ENCODE measurements at regions not wholly inside any gene's neighbourhood (a gene's known extent, or its start where the extent isn't known, plus 50 kb on each side); places are given as distances from the start of the nearest gene placed in this dataset.

DNA sequence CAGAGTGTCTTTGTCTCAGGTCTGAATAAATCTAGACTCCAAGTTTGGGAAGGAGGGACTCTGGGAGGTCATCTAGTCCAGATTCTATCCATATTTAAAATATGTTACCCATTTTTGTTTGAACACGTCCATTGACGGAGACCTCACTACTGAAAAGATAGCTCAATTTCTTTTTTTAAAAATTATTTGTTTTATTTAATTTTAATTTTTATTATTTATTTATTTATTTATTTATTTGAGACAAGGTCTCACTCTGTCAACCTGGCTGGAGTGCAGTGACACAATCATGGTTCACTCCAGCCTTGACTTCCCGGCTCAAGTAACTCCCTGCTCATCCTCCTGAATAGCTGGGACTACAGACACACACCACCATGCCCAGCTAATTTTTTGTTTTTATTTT lies 89.5 kb upstream of the SNX19 start:
- Mint-ChIP-seq H3K4me1 (no peaks in the 10 kb centered on the region), H3K36me3 (ENCODE audit: insufficient read depth in 1 of 3, low read depth in 3 of 3) (no peaks in the 10 kb centered on the region), H3K27me3 (ENCODE audit: low read depth) (peaks cover 5% of the 10 kb centered on the region), H3K4me3 (no peak overlapping the region), H3K27ac (no peak overlapping the region), H3K9me3 (peaks cover 0 to 4% of the 10 kb centered on the region in 2 experiments; a peak in 3 of 5 replicates)
- H4K91ac ChIP-seq (ENCODE audit: insufficient read length, low read depth, low read length): no peak overlapping the region
- H2BK120ac ChIP-seq (ENCODE audit: low read depth, low read length, poor library complexity, severe bottlenecking): no peak overlapping the region
- DNase-seq: no peak
- H2AFZ ChIP-seq (ENCODE audit: low read length): no peak overlapping the region
- H3K4me2 ChIP-seq (ENCODE audit: insufficient read depth, insufficient read length, low read length): no peak overlapping the region
- WGBS (ENCODE audit: extremely low coverage, insufficient read length, low lambda C conversion rate): no CpG with 5 or more reads among the region's 3 CpGs
- no peak overlapping the region for H3K56ac ChIP-seq (ENCODE audit: insufficient read length, low read depth, low read length)
- no peak overlapping the region for H3K4ac ChIP-seq (ENCODE audit: low read depth, low read length)
- H4K8ac ChIP-seq (replicated peaks; ENCODE audit: insufficient read length, low read depth, low read length): no peak overlapping the region
- H2BK5ac ChIP-seq (ENCODE audit: insufficient read length, low read length): no peak overlapping the region
- H3T11ph ChIP-seq (ENCODE audit: low read length): no peak overlapping the region
- H2BK12ac ChIP-seq (ENCODE audit: insufficient read length, low read depth, low read length): no peak overlapping the region
- H3K4me1 ChIP-seq (ENCODE audit: insufficient read depth, low read length): no peaks in the 10 kb centered on the region
- H3K18ac ChIP-seq (ENCODE audit: insufficient read length, low read depth, low read length): no peak overlapping the region
- no peaks in the 10 kb centered on the region for H4K20me1 ChIP-seq (ENCODE audit: control insufficient read depth, insufficient read depth, insufficient read length)
- H2BK15ac ChIP-seq (ENCODE audit: low read depth, low read length): no peak overlapping the region
- H3K9ac ChIP-seq (ENCODE audit: extremely low read depth, insufficient read length, low read length): no peak overlapping the region
- no peak overlapping the region for H3K27ac ChIP-seq (ENCODE audit: insufficient read length, low read depth, low read length)
- no peaks in the 10 kb centered on the region for H3K9me3 ChIP-seq (ENCODE audit: control insufficient read depth, low read depth, low read length)
- no peaks in the 10 kb centered on the region for H3K27me3 ChIP-seq (ENCODE audit: insufficient read depth, low read length)
- H2BK20ac ChIP-seq (ENCODE audit: low read depth, low read length, poor library complexity, severe bottlenecking): no peak overlapping the region
- no peaks in the 10 kb centered on the region for H3K79me2 ChIP-seq (ENCODE audit: insufficient read depth, low read length)
- H2AK5ac ChIP-seq (ENCODE audit: insufficient read length, low read length): no peak overlapping the region
- no peak overlapping the region for H4K5ac ChIP-seq (ENCODE audit: insufficient read length, low read depth, low read length)
- no peaks in the 10 kb centered on the region for H3K79me1 ChIP-seq (ENCODE audit: insufficient read depth, low read depth, low read length, poor library complexity, severe bottlenecking)
- H3K14ac ChIP-seq (ENCODE audit: insufficient read depth, low read length): no peak overlapping the region
- TF ChIP-seq, protein P1, sequence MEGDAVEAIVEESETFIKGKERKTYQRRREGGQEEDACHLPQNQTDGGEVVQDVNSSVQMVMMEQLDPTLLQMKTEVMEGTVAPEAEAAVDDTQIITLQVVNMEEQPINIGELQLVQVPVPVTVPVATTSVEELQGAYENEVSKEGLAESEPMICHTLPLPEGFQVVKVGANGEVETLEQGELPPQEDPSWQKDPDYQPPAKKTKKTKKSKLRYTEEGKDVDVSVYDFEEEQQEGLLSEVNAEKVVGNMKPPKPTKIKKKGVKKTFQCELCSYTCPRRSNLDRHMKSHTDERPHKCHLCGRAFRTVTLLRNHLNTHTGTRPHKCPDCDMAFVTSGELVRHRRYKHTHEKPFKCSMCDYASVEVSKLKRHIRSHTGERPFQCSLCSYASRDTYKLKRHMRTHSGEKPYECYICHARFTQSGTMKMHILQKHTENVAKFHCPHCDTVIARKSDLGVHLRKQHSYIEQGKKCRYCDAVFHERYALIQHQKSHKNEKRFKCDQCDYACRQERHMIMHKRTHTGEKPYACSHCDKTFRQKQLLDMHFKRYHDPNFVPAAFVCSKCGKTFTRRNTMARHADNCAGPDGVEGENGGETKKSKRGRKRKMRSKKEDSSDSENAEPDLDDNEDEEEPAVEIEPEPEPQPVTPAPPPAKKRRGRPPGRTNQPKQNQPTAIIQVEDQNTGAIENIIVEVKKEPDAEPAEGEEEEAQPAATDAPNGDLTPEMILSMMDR (conservative IDR thresholded peaks at IDR 0.05): no peak
- no peak overlapping the region for H3K23ac ChIP-seq (ENCODE audit: insufficient read length, low read depth, low read length)
- H3K23me2 ChIP-seq (ENCODE audit: insufficient read length, low read depth, low read length, poor library complexity, severe bottlenecking): no peaks in the 10 kb centered on the region

Measured in H9 (cell line).